ENCODE measurements at regions not wholly inside any gene's neighbourhood (a gene's known extent, or its start where the extent isn't known, plus 50 kb on each side); places are given as distances from the start of the nearest gene placed in this dataset.

DNA sequence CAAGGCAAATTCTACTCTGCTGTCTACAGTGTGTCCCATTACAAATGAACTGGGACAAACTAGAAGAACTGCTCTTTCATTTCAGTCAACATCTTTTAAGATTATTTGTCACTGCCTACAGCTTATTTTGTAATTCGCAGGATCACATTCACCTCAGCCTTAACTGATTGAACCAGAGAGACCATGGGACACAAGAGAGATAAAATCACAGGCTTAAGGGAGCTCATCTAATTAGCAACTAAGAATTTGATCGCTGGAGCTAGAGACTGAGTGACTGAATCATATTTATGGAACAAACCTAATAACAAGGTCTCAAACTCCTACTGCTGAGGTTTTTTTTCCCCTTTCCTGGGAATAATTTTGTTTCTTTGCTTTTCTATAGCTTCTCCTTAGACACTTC lies 898.2 kb downstream of the PCDH18 start:
- H3K4me3 ChIP-seq (ENCODE audit: low read length), result no peak overlapping the region
- no peak for DNase-seq (ENCODE audit: low read depth)
- TF ChIP-seq, protein P1, sequence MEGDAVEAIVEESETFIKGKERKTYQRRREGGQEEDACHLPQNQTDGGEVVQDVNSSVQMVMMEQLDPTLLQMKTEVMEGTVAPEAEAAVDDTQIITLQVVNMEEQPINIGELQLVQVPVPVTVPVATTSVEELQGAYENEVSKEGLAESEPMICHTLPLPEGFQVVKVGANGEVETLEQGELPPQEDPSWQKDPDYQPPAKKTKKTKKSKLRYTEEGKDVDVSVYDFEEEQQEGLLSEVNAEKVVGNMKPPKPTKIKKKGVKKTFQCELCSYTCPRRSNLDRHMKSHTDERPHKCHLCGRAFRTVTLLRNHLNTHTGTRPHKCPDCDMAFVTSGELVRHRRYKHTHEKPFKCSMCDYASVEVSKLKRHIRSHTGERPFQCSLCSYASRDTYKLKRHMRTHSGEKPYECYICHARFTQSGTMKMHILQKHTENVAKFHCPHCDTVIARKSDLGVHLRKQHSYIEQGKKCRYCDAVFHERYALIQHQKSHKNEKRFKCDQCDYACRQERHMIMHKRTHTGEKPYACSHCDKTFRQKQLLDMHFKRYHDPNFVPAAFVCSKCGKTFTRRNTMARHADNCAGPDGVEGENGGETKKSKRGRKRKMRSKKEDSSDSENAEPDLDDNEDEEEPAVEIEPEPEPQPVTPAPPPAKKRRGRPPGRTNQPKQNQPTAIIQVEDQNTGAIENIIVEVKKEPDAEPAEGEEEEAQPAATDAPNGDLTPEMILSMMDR (conservative IDR thresholded peaks at IDR 0.05; ENCODE audit: low read depth, low read length), result no peak

DNA sequence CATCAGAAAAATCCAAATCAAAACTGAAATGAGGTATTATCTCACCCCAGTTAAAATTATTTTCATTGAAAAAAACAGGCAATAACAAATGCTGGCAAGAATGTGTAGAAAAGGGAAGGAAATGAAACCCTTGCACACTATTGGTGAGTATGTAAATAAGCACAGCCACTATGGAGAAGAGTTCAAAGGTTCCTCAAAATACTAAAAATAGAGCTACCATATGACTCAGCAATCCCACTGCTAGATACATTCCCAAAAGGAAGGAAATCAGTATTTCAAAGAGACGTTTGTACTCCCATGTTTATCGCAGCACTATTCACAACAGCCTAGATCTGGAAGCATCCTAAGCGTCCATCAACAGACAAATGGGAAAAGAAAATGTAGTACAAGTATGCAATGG lies 932.4 kb downstream of the PCDH18 start:
- TF ChIP-seq, protein P1 (conservative IDR thresholded peaks at IDR 0.05; ENCODE audit: low read depth, low read length), result no peak
- DNase-seq (ENCODE audit: low read depth), result no peak
- H3K4me3 ChIP-seq (ENCODE audit: low read length), result no peak overlapping the region

GRCh38 chr4:136590440-136590839 lies 941.9 kb downstream of the PCDH18 start:
- DNase-seq (ENCODE audit: low read depth), result no peak
- H3K4me3 ChIP-seq (ENCODE audit: low read length), result no peak overlapping the region
- TF ChIP-seq, protein P1 (conservative IDR thresholded peaks at IDR 0.05; ENCODE audit: low read depth, low read length), result no peak

DNA sequence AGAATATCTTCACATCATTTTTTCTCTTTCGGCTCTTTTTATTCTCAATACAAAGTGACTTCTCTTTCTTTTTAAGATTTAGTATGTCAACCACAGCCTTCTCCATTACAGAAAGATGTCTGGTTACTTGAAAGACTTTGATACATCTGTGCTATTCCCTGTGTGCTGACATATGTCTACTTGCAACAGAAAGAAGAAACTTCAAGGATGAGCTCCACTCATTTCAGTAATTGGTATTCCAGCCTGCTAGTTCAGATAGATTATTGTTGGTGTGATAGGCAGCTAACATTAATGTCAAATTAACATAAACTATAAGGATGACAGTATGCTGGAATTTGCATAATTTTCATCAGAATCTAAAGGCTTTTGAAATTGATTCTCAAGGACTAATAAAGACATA lies 948.7 kb downstream of the PCDH18 start:
- TF ChIP-seq, protein P1 (conservative IDR thresholded peaks at IDR 0.05; ENCODE audit: low read depth, low read length), result no peak
- no peak overlapping the region for H3K4me3 ChIP-seq (ENCODE audit: low read length)
- DNase-seq (ENCODE audit: low read depth), result no peak

DNA sequence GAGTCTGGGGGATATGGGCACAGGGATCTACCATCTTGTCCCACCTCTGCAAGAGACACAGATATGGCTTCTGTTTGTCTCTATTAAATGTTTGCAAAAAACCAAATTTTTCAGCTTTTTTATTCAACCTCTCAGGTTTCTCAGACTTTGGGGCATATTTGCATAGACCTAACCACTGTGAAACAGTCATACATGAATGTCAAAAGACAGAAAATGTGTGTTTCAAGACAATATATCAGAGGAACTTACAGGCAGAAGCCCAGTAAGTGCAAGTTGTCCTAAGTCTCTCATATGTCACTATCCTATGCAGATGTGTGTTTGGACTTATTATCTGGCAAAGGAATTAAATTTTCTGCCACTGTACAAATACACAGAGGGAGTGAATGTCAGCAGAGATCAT lies 951.2 kb downstream of the PCDH18 start:
- DNase-seq (ENCODE audit: low read depth), result no peak
- TF ChIP-seq, protein P1 (conservative IDR thresholded peaks at IDR 0.05; ENCODE audit: low read depth, low read length), result no peak
- H3K4me3 ChIP-seq (ENCODE audit: low read length), result no peak overlapping the region

DNA sequence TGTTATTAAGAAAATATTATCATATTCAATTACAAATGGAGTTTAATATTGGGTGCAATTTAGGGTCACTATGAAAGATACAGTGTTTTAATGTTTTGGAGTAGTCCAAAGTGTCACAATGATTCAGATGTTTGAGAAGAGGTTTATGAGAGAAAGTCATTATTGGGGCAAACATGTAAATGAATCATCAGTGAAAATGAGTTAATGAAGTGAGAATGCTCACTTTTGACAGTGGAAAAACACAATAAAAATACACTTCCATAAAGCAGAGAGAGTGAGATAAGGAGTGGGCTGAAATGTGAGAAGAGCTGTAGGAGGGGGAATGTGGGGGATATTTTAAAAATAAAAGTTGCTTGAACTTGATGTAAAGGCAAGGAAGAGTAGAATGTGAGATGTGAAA lies 957.1 kb downstream of the PCDH18 start:
- TF ChIP-seq, protein P1 (conservative IDR thresholded peaks at IDR 0.05; ENCODE audit: low read depth, low read length), result no peak
- no peak overlapping the region for H3K4me3 ChIP-seq (ENCODE audit: low read length)
- no peak for DNase-seq (ENCODE audit: low read depth)

- TF ChIP-seq, protein P1 (conservative IDR thresholded peaks at IDR 0.05; ENCODE audit: low read depth, low read length), result no peak
- no peak for DNase-seq (ENCODE audit: low read depth)
- H3K4me3 ChIP-seq (ENCODE audit: low read length), result no peak overlapping the region
Observed at GRCh38 chr4:136573460-136573859, 958.8 kb downstream of the PCDH18 start.
